ENCODE measurements at regions not wholly inside any gene's neighbourhood (a gene's known extent, or its start where the extent isn't known, plus 50 kb on each side); places are given as distances from the start of the nearest gene placed in this dataset.
"Not testable (repeated sequence)": the region's sequence is repeated elsewhere in the genome, so short reads cannot be mapped to it uniquely, and the experiment has no call there.

- no peak for TF ChIP-seq CTCF (IDR thresholded peaks at IDR 0.05; ENCODE audit: low read depth, low read length)
- no peak for DNase-seq (ENCODE audit: extremely low read depth, low read depth)
These were observed 445.6 kb downstream of the MAT2B start for GRCh38 chr5:163951069-163951468.

DNA sequence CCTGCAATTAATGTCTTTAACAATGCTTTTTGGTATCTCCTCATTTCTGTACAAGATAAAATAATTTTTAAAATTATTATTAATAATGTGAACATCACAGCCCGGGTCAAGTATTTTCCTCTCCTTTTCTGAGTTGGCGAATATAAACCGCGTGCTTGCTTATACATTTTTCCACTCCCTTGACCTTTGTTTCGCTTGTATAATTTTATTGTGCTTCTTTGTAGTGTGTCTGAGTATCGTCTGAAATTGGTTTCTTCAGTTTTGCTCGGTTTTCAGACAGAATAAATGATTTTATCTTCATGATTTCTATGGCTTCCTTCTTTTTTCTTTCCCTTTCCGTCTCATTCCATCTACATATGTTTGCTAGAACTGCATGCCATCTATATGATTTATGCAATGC, 448.5 kb downstream of the MAT2B start:
- TF ChIP-seq CTCF (IDR thresholded peaks at IDR 0.05; ENCODE audit: low read depth, low read length) = no peak
- DNase-seq (ENCODE audit: extremely low read depth, low read depth) = no peak

- DNase-seq (ENCODE audit: extremely low read depth, low read depth) = not testable (repeated sequence)
These were observed 455.8 kb downstream of the MAT2B start for GRCh38 chr5:163961230-163961629.

DNA sequence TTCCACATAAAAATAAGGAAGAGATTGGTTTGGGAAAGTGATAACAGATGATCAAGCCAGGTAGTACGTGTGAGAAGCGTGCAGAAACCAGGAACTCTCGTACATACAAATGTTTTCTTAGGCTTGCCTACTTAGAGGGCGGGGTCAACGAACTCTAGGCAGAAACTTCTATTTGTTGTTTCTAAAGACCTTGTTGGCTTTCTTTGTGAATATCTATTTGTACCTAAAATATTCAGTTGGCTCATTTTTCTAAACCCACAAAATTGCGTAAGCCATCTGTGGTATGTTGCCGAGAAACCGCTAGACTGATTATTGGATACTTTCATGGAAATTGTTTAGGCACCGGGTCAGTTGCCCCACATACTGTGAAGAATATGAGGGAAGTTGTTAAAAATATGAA, 458.5 kb downstream of the MAT2B start:
- TF ChIP-seq CTCF (IDR thresholded peaks at IDR 0.05; ENCODE audit: low read depth, low read length) = no peak
- DNase-seq (ENCODE audit: extremely low read depth, low read depth) = no peak

- DNase-seq (ENCODE audit: extremely low read depth, low read depth) = no peak
- TF ChIP-seq CTCF (IDR thresholded peaks at IDR 0.05; ENCODE audit: low read depth, low read length) = no peak
These were observed 459.3 kb downstream of the MAT2B start for GRCh38 chr5:163964671-163965070.

DNA sequence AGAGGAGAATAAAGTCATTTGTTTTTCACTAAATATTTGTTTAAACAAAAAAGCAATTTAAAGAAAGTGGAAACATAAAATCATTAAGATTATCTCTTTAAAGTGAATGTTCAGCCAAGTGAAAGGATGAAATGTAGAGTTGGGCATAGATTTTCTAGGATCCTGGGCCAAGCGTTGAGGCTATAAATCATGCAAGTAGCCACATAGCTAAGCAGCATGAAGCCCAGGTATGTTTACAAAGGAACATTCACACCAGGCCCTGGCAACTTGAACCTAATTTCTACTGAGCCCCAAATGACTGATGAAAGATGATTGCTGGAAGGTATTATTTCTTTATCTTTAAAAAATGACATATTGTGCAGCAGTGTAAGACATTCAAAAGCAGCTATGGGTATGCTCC, 461.8 kb downstream of the MAT2B start:
- no peak for TF ChIP-seq CTCF (IDR thresholded peaks at IDR 0.05; ENCODE audit: low read depth, low read length)
- no peak for DNase-seq (ENCODE audit: extremely low read depth, low read depth)

GRCh38 chr5:163968651-163969050, 463.2 kb downstream of the MAT2B start:
- DNase-seq (ENCODE audit: extremely low read depth, low read depth) = no peak
- TF ChIP-seq CTCF (IDR thresholded peaks at IDR 0.05; ENCODE audit: low read depth, low read length) = no peak

DNA sequence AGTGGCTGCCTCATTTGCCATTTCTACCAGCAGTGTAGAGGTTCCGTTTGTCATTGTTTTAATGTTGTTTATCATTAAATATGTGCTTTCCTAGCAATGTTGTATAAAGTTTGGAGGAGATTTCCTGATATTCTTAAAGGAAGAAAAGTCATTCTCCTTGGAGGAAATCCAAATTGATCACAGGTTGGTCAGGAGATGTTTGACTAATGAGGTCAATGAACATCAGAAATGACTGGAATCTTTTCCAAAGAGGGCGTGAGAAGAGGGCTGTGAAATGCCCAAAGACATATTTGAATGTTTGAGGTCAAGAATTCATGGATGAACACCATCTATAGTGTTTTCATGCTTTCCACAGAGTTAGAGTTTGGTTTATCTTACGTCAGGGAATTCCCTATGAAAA, 471.3 kb downstream of the MAT2B start:
- no peak for DNase-seq (ENCODE audit: extremely low read depth, low read depth)
- TF ChIP-seq CTCF (IDR thresholded peaks at IDR 0.05; ENCODE audit: low read depth, low read length) = no peak
